HG02884 (cell line): ENCODE measurements at regions not wholly inside any gene's neighbourhood (a gene's known extent, or its start where the extent isn't known, plus 50 kb on each side); places are given as distances from the start of the nearest gene placed in this dataset.

Source experiments
- ATAC-seq: cut with Tn5 transposase; IDR thresholded peaks from one replicate; pipeline ENCODE4 v1.9.1; 2021; ENCODE audit warnings: mild to moderate bottlenecking, moderate library complexity; ENCODE audit not compliant: unreplicated experiment

GRCh38 chr3:187992609-187993008 is 161.3 kb upstream of the LPP start:
- no peak for ATAC-seq

DNA sequence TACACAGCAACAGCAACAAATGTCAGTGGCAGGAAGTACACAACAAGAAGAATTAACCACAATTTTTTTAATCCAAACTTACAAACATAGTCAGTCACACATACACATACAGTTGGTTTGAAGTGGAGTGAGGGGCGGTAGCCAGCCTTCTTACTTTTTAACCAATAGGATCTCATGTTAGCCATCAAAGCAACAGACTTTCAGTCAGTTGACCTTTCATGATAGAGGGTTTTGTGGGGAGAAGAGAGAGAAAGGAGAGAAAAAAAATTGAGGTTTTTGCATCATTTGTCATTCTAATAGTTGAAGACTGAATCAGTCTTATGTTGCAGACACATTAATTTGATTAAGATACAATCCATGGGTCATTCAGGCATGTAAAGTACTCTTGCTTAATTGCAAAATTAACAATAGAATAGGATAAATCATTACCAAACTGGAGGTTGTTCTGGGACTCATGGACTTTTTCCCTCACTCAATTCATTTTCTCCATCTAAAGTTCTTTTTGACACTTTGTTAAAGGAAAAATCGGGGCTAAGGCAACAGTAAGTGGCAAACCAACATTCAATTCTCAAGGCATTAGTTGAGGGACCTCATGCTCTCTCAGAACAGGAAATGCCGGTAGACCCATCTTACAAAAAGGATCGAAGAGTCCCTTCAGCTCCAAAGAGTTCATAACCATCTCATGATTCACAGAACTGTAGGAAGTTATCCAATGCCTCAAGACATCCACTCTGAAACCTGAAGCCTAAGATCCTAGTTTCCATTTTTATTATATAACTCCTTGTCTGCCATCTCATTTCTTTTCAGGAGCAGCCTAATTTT is 159.5 kb upstream of the LPP start:
- ATAC-seq, result no peak

DNA sequence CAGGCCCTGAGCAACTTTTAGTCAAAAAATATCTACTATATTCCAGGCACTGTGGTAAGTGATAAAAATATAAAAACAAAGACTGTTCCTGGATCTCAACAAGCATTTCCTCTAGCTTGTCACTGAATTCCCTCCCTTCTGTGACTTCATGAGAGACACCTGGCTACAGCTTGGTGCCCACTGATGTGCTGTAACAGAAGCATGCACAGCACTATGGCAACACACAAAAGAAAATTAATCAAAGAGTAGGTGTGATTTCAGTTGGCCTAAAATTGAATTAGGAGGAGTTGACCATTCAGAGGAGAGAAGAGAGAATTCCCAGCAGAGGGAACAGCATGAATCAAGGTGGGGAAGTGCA is 158.9 kb upstream of the LPP start:
- ATAC-seq, result no peak

DNA sequence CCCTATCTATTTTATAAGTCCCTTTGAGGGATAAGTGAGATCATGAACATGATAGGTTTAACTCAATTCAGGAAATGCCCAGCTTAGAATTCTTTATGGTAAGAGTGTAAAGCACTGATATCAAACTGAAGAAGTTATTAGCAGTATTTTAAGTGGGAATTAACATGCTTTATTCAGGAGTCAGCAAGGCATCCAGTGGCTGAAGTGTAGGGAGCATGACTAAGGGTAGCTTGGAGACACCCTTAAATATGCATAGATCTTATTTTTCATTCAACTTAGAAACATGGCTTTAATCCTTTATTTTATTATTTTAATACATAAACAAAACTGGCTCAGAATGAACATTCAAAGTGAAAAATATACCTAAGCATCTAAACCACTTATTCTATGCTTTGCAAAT is 158.3 kb upstream of the LPP start:
- no peak for ATAC-seq

GRCh38 chr3:187996609-187997008 is 157.3 kb upstream of the LPP start:
- no peak for ATAC-seq

GRCh38 chr3:187997490-187997889 is 156.5 kb upstream of the LPP start:
- no peak for ATAC-seq

DNA sequence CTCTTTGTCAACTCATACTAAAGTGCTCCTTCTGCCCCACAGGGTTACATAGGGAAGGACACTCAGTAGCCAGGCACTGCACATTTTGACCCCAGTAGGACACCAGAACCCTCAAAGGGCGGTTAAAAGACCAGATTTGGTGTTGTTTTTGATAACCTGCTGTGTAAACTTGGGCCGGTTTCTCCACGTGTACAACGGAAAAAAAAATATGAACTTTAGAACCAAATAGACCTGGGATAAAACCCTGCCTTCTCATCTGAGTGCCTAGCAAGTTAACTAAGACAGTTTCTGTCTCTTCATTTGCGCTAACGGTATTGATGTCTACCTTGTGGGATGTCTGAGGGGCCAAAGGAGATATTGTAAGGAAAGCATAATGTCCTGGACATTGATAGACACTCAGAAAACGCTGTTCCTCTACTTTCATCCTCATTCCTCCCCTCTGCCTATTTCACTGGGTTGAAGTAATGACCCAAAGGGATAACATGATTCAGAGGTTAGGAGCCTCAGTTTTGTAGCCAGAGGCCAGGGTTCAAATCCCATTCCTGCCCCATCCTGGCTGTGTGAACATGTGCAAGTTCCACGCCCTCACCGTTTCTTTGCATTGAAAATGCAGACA is 155.9 kb upstream of the LPP start:
- ATAC-seq, result no peak

GRCh38 chr3:187998611-187999010 is 155.3 kb upstream of the LPP start:
- no peak for ATAC-seq

DNA sequence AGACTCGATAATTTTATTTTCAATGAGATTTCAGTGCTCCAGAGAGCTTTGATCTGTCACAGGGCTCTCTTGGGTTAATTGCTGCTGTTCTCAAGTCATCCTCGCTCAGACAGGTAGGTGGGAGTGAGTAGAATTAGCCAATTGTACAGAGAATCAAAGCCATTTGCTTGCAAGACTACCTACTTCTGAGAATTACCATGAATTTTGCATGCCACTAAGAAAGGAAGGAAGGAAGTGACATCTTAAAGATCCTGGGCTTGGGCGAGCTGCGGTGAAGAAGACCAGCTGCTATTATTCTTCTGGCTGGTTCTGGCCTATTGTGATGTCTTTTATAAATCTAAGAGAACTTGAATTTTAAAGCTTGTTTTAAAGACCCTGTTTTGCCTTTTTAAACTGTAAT is 154.1 kb upstream of the LPP start:
- ATAC-seq, result no peak

GRCh38 chr3:188000361-188000861 is 153.5 kb upstream of the LPP start:
- no peak for ATAC-seq

GRCh38 chr3:188001093-188001492 is 152.9 kb upstream of the LPP start:
- no peak for ATAC-seq

DNA sequence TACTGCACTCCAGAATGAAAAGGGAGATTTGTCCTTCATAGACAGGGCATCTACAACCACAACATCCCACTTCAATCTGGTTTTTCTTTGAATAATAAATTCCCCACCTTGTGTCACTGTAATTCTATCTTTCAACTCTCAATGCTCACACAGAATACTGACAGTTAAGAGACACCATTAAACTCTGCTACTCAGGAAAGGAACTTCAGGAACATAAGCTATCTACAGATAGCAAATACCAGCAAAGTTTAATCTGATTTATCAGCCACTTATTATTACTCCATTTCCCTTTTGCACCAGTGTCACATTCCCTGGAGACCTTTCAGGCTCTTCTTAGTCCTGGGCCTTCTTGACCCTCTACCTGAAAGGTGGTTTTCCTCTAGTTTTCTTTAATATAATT is 152.0 kb upstream of the LPP start:
- no peak for ATAC-seq

- ATAC-seq, result no peak
These were observed 151.3 kb upstream of the LPP start for GRCh38 chr3:188002626-188003138.

- ATAC-seq, result no peak
These were observed 150.5 kb upstream of the LPP start for GRCh38 chr3:188003188-188004171.

DNA sequence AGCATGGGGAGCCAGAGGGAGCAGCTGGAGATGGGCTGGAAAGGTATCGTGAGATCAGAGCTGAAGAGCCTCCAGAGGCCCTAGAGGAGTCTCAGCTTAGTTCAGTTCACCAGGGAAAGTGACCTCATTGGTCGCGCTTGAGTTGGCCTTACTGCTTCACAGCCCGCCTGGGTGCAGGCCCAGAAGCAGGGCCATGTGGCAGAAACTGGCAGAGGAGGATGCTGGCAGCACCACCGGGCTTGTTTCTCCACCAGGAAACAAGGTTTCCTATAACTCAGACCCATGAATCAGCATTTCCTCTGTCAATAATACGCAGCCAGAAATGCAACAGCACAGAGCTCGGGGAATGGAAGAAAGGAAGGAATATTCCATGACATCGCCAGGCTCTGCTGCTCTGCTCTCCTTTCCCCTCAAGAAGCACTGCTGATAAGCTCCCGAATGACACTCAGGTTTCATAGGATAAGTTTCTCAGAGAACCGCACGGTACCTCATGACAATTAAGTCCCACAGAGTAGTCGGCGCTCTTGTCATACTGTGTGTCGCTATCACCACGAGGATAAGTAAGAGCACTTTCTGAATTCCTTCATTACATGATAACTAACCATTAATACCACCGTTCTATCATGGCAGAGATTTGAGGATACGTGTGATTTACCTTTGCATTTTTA is 147.1 kb upstream of the LPP start:
- no peak for ATAC-seq

DNA sequence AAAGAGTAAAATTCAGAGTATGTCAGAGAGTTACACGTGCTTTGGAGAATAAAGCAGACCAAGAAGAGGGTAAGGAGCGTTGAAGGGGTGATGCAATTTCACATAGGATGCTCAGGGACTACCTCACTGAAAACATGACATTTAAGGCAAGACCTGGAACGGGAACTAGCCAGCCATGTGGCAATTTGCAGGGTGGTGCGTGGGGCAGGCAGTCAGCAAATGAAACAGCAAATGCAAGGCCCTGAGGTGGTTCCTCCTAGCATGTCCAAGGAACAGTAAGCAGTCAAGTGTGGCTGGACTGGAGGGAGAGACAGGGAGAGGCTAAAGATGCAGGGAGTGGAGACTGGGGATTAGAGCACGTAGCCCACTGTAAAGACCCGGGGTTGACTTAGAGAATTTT is 146.1 kb upstream of the LPP start:
- no peak for ATAC-seq

GRCh38 chr3:188008582-188009213 is 145.3 kb upstream of the LPP start:
- no peak for ATAC-seq

- no peak for ATAC-seq
These were observed 143.5 kb upstream of the LPP start for GRCh38 chr3:188010478-188010877.

DNA sequence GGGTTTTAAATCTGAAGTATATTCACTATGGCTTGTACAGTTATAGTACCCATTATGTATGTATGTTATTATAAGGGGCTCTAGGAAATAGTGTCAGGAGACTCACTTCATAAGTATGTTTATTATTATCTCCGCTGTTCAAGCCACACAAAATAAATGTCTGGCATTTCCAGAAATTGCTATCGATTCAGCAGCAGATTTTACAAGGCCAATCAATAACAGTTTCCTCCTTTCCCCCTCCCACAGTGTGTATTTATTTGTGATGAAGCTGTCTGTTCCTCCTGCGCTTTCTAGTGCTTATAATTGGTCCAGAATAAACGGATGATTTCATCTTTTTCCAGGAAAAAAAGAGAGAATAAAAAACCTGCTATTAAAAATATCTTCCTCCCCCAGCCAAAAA is 134.2 kb upstream of the LPP start:
- no peak for ATAC-seq

DNA sequence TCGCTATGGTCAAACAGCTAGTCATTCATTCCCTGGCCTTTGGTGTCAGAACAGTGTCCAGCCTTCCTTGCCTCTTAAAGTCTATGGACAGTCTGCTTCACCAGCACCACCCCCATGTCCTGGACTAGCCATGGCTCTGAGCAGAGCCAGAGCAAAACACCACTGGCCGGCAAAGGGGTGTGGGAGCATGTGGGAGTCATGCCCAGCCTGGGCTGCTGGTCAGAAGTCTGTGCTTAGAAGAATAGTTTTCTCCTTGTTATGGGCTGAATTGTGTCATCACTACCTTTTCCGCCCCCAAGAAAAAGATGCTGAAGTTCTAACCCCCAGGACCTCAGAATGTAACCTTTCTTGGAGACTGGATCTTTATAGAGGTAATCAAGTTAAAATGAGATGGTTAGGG is 132.9 kb upstream of the LPP start:
- ATAC-seq, result no peak
